GM12878 (cell line): ENCODE measurements at regions not wholly inside any gene's neighbourhood (a gene's known extent, or its start where the extent isn't known, plus 50 kb on each side); places are given as distances from the start of the nearest gene placed in this dataset.
A peak's percentile ranks its signal among the peaks of the same experiment; 100 is the strongest.

Source experiments
- ASH2L ChIP-seq: fragments of 300-600, 200-600 bp; sonication (generic); IDR thresholded peaks from 2 replicates; pipeline ENCODE4 v1.6.1; 2017; ENCODE audit warnings: low read depth, mild to moderate bottlenecking, borderline replicate concordance
- BMI1 ChIP-seq: fragments of 450-650 bp; IDR thresholded peaks from 2 replicates; pipeline ENCODE4 v1.6.1; 2016; ENCODE audit warnings: mild to moderate bottlenecking, moderate library complexity, borderline replicate concordance
- CBX5 ChIP-seq: sonication (generic); IDR thresholded peaks from 2 replicates; pipeline ENCODE4 v1.6.1; 2016; ENCODE audit warnings: low read depth, moderate library complexity, mild to moderate bottlenecking, inconsistent platforms
- CREB1 ChIP-seq: IDR thresholded peaks from 2 replicates; pipeline ENCODE4 v1.6.1; 2012; ENCODE audit warnings: low read depth, mild to moderate bottlenecking, inconsistent platforms
- CREM ChIP-seq: IDR thresholded peaks from 2 replicates; pipeline ENCODE4 v1.6.1; 2014; ENCODE audit warnings: antibody characterized with exemption, low read depth
- E2F8 ChIP-seq: fragments of 450-650 bp; IDR thresholded peaks from 2 replicates; pipeline ENCODE4 v1.6.1; 2018; ENCODE audit warnings: mild to moderate bottlenecking, low read depth, moderate library complexity; ENCODE audit not compliant: partially characterized antibody
- IKZF2 ChIP-seq, 2 experiments: fragments of 450-650 bp; IDR thresholded peaks; 2 replicates each; pipeline ENCODE4 v1.6.1; 2017; ENCODE audit warnings: mild to moderate bottlenecking in 2 of 2, moderate library complexity in 2 of 2
- MTA3 ChIP-seq: IDR thresholded peaks from 2 replicates; pipeline ENCODE4 v1.6.1; 2012; ENCODE audit warnings: low read length, inconsistent platforms, borderline replicate concordance
- MXI1 ChIP-seq: fragments of 150-350 bp; IDR thresholded peaks from 2 replicates; pipeline ENCODE4 v1.6.1; 2011; ENCODE audit warnings: low read depth, mild to moderate bottlenecking, inconsistent platforms, low read length, improper control_type of control experiment
- TARDBP ChIP-seq: IDR thresholded peaks from 2 replicates; pipeline ENCODE4 v1.6.1; 2016; ENCODE audit warnings: borderline replicate concordance
- TCF7 ChIP-seq: IDR thresholded peaks from 2 replicates; pipeline ENCODE4 v1.6.1; 2014; ENCODE audit warnings: antibody characterized with exemption, borderline replicate concordance
- ZNF274 ChIP-seq: IDR thresholded peaks from one replicate; pipeline ENCODE4 v1.8.0; 2011; ENCODE audit not compliant: insufficient read length, insufficient read depth
- ZNF384 ChIP-seq: IDR thresholded peaks from 2 replicates; pipeline ENCODE4 v1.6.1; 2012; ENCODE audit warnings: low read depth, mild to moderate bottlenecking, low read length, improper control_type of control experiment, borderline replicate concordance
- TF ChIP-seq, protein P1 (sequence below): IDR thresholded peaks from 2 replicates; pipeline ENCODE4 v1.6.1; 2012; ENCODE audit warnings: improper control_type of control experiment, low read depth, low read length; ENCODE audit not compliant: insufficient replicate concordance
- TF ChIP-seq, protein P2 (sequence below): fragments of 450-650 bp; IDR thresholded peaks from 2 replicates; pipeline ENCODE4 v1.6.1; 2017; ENCODE audit warnings: mild to moderate bottlenecking, moderate library complexity
- TF ChIP-seq, protein P3 (sequence below), 3 experiments: IDR thresholded peaks in 2 of 3; conservative IDR thresholded peaks in 1 of 3; 2 replicates each; pipeline ENCODE4 v1.5.1; 2011; ENCODE audit warnings: low read depth in 3 of 3, low read length in 3 of 3, mild to moderate bottlenecking in 3 of 3, control low read depth in 2 of 3, moderate library complexity in 2 of 3, inconsistent platforms in 1 of 3, mixed read lengths in 1 of 3; ENCODE audit not compliant: control insufficient read depth in 2 of 3, insufficient read depth in 1 of 3; ENCODE audit errors: extremely low read depth in 1 of 3
- TF ChIP-seq, protein P4 (sequence below): IDR thresholded peaks from 2 replicates; pipeline ENCODE4 v1.6.1; 2012; ENCODE audit warnings: low read depth, low read length, improper control_type of control experiment

DNA sequence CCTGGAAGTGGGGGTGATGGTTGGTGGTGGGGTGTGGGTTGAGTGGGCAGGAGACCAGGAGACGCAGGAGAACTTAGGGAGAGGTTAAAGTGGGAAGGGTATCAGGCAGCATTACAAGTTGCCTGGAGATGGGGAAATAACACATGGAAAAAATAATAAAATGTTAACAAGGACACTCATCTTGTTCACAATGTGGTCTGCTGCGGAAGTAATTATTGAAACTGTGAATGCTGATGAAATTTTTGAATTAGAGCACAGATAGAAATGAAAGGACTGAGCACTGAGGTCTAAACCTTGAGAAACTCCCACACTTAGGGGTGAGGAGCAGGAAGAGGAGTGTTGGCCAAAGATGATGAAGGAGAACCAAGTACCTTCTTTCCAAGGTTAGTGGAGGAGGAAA lies 346.0 kb upstream of the PLET1 start (continued):
- TF ChIP-seq, protein P1, sequence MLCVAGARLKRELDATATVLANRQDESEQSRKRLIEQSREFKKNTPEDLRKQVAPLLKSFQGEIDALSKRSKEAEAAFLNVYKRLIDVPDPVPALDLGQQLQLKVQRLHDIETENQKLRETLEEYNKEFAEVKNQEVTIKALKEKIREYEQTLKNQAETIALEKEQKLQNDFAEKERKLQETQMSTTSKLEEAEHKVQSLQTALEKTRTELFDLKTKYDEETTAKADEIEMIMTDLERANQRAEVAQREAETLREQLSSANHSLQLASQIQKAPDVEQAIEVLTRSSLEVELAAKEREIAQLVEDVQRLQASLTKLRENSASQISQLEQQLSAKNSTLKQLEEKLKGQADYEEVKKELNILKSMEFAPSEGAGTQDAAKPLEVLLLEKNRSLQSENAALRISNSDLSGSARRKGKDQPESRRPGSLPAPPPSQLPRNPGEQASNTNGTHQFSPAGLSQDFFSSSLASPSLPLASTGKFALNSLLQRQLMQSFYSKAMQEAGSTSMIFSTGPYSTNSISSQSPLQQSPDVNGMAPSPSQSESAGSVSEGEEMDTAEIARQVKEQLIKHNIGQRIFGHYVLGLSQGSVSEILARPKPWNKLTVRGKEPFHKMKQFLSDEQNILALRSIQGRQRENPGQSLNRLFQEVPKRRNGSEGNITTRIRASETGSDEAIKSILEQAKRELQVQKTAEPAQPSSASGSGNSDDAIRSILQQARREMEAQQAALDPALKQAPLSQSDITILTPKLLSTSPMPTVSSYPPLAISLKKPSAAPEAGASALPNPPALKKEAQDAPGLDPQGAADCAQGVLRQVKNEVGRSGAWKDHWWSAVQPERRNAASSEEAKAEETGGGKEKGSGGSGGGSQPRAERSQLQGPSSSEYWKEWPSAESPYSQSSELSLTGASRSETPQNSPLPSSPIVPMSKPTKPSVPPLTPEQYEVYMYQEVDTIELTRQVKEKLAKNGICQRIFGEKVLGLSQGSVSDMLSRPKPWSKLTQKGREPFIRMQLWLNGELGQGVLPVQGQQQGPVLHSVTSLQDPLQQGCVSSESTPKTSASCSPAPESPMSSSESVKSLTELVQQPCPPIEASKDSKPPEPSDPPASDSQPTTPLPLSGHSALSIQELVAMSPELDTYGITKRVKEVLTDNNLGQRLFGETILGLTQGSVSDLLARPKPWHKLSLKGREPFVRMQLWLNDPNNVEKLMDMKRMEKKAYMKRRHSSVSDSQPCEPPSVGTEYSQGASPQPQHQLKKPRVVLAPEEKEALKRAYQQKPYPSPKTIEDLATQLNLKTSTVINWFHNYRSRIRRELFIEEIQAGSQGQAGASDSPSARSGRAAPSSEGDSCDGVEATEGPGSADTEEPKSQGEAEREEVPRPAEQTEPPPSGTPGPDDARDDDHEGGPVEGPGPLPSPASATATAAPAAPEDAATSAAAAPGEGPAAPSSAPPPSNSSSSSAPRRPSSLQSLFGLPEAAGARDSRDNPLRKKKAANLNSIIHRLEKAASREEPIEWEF = no peak
- TF ChIP-seq, protein P2, sequence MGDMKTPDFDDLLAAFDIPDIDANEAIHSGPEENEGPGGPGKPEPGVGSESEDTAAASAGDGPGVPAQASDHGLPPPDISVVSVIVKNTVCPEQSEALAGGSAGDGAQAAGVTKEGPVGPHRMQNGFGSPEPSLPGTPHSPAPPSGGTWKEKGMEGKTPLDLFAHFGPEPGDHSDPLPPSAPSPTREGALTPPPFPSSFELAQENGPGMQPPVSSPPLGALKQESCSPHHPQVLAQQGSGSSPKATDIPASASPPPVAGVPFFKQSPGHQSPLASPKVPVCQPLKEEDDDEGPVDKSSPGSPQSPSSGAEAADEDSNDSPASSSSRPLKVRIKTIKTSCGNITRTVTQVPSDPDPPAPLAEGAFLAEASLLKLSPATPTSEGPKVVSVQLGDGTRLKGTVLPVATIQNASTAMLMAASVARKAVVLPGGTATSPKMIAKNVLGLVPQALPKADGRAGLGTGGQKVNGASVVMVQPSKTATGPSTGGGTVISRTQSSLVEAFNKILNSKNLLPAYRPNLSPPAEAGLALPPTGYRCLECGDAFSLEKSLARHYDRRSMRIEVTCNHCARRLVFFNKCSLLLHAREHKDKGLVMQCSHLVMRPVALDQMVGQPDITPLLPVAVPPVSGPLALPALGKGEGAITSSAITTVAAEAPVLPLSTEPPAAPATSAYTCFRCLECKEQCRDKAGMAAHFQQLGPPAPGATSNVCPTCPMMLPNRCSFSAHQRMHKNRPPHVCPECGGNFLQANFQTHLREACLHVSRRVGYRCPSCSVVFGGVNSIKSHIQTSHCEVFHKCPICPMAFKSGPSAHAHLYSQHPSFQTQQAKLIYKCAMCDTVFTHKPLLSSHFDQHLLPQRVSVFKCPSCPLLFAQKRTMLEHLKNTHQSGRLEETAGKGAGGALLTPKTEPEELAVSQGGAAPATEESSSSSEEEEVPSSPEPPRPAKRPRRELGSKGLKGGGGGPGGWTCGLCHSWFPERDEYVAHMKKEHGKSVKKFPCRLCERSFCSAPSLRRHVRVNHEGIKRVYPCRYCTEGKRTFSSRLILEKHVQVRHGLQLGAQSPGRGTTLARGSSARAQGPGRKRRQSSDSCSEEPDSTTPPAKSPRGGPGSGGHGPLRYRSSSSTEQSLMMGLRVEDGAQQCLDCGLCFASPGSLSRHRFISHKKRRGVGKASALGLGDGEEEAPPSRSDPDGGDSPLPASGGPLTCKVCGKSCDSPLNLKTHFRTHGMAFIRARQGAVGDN = no peak
- TF ChIP-seq TARDBP (no peak), BMI1 (no peak), CREM (peak; percentile 14; the same call in 1 of the 2 replicates), ZNF384 (no peak), IKZF2 (IDR thresholded peaks at IDR 0.05) (peak; percentile 28 to 40; a peak in 1 of 4 replicates), CREB1 (no peak), CBX5 (0 out of 2 replicates have a peak, but pooled peaks have one; percentile 50), MTA3 (0 out of 2 replicates have a peak, but pooled peaks have one; percentile 41), TCF7 (no peak), ASH2L (no peak), ZNF274 (no peak), MXI1 (no peak), E2F8 (no peak)
- TF ChIP-seq, protein P3, sequence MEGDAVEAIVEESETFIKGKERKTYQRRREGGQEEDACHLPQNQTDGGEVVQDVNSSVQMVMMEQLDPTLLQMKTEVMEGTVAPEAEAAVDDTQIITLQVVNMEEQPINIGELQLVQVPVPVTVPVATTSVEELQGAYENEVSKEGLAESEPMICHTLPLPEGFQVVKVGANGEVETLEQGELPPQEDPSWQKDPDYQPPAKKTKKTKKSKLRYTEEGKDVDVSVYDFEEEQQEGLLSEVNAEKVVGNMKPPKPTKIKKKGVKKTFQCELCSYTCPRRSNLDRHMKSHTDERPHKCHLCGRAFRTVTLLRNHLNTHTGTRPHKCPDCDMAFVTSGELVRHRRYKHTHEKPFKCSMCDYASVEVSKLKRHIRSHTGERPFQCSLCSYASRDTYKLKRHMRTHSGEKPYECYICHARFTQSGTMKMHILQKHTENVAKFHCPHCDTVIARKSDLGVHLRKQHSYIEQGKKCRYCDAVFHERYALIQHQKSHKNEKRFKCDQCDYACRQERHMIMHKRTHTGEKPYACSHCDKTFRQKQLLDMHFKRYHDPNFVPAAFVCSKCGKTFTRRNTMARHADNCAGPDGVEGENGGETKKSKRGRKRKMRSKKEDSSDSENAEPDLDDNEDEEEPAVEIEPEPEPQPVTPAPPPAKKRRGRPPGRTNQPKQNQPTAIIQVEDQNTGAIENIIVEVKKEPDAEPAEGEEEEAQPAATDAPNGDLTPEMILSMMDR (IDR thresholded peaks at IDR 0.05 in 2 of 3, conservative IDR thresholded peaks at IDR 0.05 in 1 of 3; ENCODE audit: control insufficient read depth in 2 of 3, extremely low read depth in 1 of 3, insufficient read depth in 1 of 3, low read depth in 3 of 3, low read length in 3 of 3) = no peak
- TF ChIP-seq, protein P4, sequence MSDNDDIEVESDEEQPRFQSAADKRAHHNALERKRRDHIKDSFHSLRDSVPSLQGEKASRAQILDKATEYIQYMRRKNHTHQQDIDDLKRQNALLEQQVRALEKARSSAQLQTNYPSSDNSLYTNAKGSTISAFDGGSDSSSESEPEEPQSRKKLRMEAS = no peak
